NOMO-1 (cell line): ENCODE measurements at regions not wholly inside any gene's neighbourhood (a gene's known extent, or its start where the extent isn't known, plus 50 kb on each side); places are given as distances from the start of the nearest gene placed in this dataset.
A peak's percentile ranks its signal among the peaks of the same experiment; 100 is the strongest.

Experiments
- DNase-seq, 2 experiments: peaks; one replicate each; lab custom pipeline; 2025; ENCODE audit not compliant: unreplicated experiment in 2 of 2; lab: John Stamatoyannopoulos, UW

GRCh38 chr1:29732453-29732852 is 496.1 kb downstream of the PTPRU start:
- DNase-seq, result peak in 1 of 2 experiments; percentile 66

- no peak for DNase-seq
Measured at GRCh38 chr1:29730623-29731022, 494.3 kb downstream of the PTPRU start.

DNA sequence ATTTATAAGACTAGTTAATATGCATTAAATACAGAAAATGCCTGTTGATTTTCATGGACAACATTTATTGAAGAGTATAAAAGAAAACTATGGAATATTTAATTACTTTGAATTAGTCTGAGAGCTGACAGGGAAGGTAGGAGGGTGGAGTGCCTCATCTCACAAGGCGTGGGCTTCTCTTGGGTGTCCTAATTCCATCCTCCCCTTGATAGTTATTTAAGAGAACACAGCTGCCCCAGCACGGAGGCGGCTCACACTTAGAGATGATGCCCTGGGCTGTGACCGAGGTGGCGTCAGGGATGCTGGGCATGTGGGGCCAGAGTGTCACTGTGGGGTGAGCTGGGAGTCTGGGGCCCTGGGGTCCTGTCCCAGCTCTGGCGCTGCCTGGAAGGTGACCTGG is 493.0 kb downstream of the PTPRU start:
- DNase-seq, result no peak

GRCh38 chr1:29728703-29729102 is 492.4 kb downstream of the PTPRU start:
- no peak for DNase-seq

- no peak for DNase-seq
Measured at GRCh38 chr1:29725262-29725661, 488.9 kb downstream of the PTPRU start.

DNA sequence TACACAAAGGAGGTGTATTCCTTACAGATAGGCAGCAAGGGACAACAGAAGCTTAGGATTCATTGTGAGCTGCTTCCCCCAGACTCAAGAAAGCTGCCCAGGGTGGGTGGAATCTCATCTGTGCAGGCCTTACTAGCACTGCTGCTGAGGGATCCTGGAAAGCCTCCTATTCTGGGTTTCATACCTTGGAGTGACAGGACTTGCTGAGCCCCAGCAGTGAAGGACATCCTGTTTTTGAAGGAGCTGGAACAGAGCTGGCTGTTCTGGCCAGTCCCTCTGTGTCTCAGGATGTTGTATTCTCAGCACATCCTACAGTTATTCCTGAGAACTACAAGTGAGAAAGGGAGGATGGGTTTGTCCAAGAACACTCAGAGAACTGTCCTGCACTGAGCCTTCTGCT is 486.3 kb downstream of the PTPRU start:
- no peak for DNase-seq

DNA sequence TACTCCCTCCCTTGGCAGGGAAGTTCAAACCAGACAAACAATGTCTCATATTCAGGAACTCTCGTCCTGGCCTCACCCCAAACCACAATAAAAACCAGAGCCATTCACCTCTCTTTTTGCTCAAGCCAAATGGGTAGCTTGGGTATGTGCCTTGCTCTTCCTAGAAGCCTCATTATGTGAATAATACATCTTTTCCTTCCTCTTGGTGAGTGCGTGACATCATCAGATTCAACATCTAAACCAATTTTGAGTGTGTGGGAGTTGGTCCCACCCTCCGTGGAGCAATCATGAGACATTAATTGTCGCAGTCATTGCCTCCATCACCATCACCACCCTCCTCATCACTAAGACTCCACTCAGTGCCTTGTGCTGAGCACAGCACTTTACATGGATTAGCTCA is 482.9 kb downstream of the PTPRU start:
- DNase-seq, result no peak

GRCh38 chr1:29718791-29719190 is 482.5 kb downstream of the PTPRU start:
- DNase-seq, result no peak

DNA sequence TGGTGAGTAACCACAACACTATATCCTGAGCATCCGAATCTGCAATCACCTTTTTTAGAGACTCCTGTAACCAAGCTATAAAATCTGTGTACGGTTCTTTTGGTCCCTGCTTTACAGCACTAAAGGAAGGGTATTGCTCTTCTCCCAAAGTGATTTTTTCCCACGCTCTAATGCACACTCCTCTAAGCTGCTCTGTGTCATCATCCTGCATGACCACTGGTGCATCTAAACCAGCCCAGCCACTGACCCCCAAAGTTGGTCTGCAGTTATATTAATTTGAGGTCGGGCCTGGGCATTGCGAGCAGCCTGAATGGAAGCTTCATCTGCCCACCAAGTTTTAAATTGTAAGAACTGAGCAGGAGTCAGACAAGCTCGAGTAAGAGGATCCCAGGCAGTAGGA is 480.0 kb downstream of the PTPRU start:
- DNase-seq, result no peak

DNA sequence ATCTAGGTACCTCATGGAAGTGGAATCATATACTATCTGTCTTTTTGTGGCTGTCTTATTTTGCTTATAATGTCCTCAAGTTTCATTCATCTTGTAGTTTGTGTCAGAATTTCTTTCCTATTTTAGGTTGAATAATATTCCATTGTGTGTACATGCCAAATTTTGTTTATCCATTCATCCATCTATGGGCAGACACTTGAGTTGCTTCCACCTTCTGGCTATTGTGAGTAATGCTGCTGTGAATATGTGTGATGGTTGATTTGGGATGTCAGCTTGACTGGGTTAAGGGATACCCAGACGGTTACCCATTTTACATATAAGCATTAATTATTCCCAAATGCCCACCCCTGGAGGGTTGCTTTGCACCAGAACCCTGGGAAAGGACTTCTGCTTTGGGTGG is 477.5 kb downstream of the PTPRU start:
- no peak for DNase-seq

DNA sequence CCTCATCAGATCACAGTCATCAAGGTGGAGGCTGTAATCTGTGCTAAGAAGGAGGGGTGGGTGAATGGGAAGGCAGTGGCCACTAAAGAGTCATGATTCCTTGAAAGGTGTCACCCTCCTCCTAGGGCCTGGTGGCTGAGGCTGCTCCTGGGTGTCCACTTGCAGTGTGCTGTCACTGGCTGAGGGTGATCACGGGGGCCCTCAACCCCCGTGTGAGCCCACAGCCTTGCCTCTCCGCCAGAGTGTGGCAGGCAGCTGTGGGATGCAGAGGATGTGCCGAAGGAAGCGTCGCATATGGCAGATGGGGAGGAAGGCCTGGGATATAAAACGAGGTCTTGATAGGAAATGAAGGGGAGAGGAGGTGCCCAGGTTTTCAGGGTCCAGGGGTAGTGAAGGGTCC is 476.5 kb downstream of the PTPRU start:
- no peak for DNase-seq

GRCh38 chr1:29712284-29712651 is 475.9 kb downstream of the PTPRU start:
- DNase-seq, result peak; percentile 40 to 82

- peak in 1 of 2 experiments; percentile 40 for DNase-seq
Measured at GRCh38 chr1:29711582-29712283, 475.4 kb downstream of the PTPRU start.

DNA sequence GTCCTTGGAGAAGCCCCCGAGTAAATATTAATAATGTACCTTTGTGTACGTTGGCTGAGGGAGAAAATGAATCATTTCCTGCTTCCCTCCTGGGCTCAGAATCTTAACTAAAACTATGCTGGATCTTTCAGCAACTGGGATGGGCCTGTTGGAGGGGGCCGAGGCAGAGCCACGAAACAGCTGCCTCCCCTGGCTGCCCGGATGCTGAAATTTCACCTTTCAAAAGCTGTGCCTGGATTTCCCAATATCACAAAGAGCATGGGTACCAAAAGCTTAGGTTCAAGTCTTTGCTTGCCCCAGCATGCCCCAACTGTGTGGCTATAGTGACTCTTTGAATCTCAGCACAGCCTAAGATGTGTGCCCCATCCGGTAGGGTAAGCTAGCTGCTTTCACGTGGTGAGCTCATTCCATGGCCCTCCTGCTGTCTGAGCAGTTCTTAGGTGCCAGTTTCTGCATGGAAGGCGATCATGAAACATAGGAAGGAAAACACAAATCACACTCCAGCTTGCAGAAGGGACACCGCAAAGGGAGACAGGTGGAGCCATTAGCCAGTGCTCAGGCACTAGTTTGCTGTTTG is 473.5 kb downstream of the PTPRU start:
- no peak for DNase-seq

DNA sequence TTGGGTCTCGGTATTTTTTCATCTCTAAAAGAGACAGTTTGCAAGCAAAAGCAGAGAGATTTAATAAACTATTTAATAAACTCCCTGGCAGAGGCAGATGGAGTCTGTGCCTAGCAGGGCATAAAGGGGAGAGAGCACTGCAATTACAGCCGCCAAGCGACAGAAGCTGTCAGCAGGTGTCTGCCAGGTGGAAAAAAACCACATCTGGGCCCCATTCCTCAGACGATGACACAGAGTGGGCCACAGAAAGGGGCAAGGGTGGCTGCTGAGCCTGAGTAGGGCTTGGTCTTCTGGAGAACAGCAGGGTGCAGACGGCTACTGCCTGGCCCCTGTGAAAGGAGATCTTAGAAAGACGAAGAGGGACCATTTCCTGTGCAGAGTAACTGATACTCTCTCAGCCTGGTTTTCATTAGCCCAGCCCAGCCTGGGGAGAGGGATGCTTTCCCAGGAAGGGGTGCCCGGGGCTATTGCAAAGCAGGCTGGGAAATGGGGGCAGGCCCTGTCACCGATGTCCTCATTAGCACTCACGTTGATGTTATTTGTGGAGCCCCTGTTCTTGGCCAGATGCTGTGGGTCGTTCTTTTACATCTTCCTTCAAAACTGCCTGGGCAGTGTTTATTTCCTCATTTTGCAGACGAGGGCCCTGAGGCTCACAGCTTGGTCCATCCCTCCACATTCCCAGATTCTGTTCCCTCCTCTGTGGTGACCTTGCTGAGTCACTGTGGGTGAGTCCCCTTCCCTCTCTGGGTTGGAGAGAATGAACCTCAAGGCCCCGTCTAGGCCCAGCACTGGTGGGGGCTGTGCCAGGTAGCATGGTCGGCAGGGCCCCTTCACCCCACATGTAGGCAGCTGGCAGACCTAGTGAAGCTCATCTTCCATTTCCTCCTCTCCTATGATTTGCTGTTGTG is 472.7 kb downstream of the PTPRU start:
- DNase-seq, result peak in 1 of 2 experiments; percentile 15

DNA sequence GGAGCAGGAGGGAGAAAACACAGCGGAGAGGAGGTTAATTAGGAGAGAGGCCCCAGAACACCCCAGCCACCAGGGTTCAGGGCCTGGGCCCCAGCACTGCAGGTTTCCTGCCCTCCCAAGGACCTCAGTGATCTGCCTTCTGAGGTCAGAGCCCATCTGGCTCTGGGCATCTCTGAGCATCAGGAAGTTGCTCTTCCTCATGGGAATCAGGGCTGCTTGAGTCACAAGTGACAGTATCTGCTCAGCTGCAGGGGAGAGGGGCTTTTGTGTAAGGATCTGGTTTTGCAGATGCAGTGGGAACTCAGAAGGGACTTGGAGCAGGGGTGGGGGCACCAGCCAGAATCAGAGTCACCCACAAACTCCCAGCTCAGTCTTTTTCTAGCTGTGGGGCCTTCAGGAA is 472.1 kb downstream of the PTPRU start:
- no peak for DNase-seq

GRCh38 chr1:29707796-29708195 is 471.5 kb downstream of the PTPRU start:
- DNase-seq, result no peak

GRCh38 chr1:29706936-29707335 is 470.6 kb downstream of the PTPRU start:
- peak in 1 of 2 experiments; percentile 8 for DNase-seq

GRCh38 chr1:29704430-29704829 is 468.1 kb downstream of the PTPRU start:
- no peak for DNase-seq

DNA sequence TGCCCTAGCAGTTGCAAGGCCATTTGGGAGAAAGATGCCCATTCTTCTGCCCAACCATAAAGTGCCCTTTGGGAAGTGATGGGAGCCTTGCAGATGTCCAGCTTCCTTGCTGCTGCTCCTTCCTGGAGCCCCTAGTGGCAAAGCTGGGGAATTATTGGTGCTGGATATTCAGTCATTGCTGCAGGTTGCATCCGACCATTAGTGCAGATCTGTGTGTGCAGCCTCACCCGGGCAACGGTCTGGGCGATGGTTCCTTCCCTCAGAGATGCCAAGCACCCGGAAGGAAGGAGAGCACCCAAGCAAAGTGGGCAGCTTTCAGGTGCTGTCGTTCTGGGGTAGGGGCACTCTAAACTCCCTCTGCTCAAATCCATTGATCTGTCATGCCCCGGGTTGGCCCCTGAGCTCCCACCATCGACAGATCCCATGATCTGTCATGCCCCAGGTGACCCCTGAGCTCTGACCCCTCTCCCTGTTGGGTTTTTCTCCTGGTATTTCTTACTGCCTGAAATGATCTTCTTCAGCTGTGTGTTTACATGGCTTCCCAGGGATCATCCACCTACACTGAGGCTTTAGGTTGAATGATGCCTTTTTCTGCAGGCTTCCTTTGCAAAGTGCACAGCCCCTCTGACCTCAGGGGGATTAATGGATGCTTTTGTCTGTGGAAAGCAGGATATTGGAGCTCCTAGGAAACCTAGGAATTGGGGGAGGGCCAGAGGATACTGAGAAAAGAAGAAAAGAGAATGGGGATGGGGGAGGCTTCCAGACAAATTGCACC is 467.5 kb downstream of the PTPRU start:
- DNase-seq, result no peak

DNA sequence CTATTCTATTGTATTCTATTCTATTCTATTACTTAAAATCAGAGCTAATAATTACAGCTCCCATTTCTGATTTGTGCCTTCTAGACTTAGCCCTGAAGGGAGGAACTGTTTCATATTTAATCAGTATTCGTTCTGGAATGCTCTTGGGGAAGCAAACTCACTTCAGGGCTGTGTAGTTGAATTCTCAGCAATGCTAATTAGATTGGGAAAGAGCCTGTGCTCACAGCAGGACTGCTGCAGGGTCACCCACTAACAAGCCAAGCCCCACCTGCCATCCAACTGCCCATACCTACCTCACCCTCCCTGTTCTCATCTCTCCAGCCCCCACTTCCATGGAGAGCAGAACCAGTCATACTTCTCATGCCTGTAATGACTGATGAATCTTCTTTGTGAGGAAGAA is 464.2 kb downstream of the PTPRU start:
- DNase-seq, result no peak
